Osteoblast (primary cell): ENCODE measurements at regions not wholly inside any gene's neighbourhood (a gene's known extent, or its start where the extent isn't known, plus 50 kb on each side); places are given as distances from the start of the nearest gene placed in this dataset.

Experiments
- DNase-seq: peaks from one replicate; pipeline ENCODE4 v3.0.0; 2011; ENCODE audit warnings: low spot score, mixed read lengths; ENCODE audit not compliant: insufficient read length; ENCODE audit errors: missing footprints
- H2AFZ ChIP-seq: 2 replicates; pipeline ENCODE4 v1.6.0; 2011; ENCODE audit warnings: mild to moderate bottlenecking, low read length
- H3K27ac ChIP-seq: 2 replicates; pipeline ENCODE4 v1.5.1; 2011; ENCODE audit warnings: mild to moderate bottlenecking, low read depth, low read length, moderate library complexity
- H3K27me3 ChIP-seq: 2 replicates; pipeline ENCODE4 v1.6.0; 2012; ENCODE audit warnings: mild to moderate bottlenecking, control low read depth, inconsistent platforms, low read length, moderate library complexity; ENCODE audit not compliant: insufficient read depth
- H3K36me3 ChIP-seq: 2 replicates; pipeline ENCODE4 v1.5.1; 2011; ENCODE audit warnings: mild to moderate bottlenecking, low read length, control low read depth, moderate library complexity; ENCODE audit not compliant: insufficient read depth
- H3K4me1 ChIP-seq: 2 replicates; pipeline ENCODE4 v1.5.1; 2011; ENCODE audit warnings: mild to moderate bottlenecking, low read length, control low read depth, moderate library complexity; ENCODE audit not compliant: insufficient read depth
- H3K4me2 ChIP-seq: 2 replicates; pipeline ENCODE4 v1.6.0; 2011; ENCODE audit warnings: mild to moderate bottlenecking, low read length; ENCODE audit not compliant: insufficient read depth
- H3K4me3 ChIP-seq: fragments of 200-600 bp; sonication (generic); 3 replicates; pipeline ENCODE4 v1.5.1; 2012; ENCODE audit warnings: mild to moderate bottlenecking, low read length, inconsistent platforms; ENCODE audit not compliant: insufficient read depth
- H3K79me2 ChIP-seq: 2 replicates; pipeline ENCODE4 v1.6.0; 2012; ENCODE audit warnings: mild to moderate bottlenecking, low read length, control low read depth, inconsistent platforms; ENCODE audit not compliant: insufficient read depth
- H3K9me3 ChIP-seq: 2 replicates; pipeline ENCODE4 v1.5.1; 2011; ENCODE audit warnings: low read depth, low read length, control low read depth
- H4K20me1 ChIP-seq: 2 replicates; pipeline ENCODE4 v1.6.0; 2012; ENCODE audit warnings: mild to moderate bottlenecking, low read length, control low read depth; ENCODE audit not compliant: insufficient read depth
- CTCF ChIP-seq: IDR thresholded peaks from 2 replicates; pipeline ENCODE4 v1.5.1; 2011; ENCODE audit warnings: mild to moderate bottlenecking, low read depth, low read length, moderate library complexity; ENCODE audit errors: extremely low read depth

DNA sequence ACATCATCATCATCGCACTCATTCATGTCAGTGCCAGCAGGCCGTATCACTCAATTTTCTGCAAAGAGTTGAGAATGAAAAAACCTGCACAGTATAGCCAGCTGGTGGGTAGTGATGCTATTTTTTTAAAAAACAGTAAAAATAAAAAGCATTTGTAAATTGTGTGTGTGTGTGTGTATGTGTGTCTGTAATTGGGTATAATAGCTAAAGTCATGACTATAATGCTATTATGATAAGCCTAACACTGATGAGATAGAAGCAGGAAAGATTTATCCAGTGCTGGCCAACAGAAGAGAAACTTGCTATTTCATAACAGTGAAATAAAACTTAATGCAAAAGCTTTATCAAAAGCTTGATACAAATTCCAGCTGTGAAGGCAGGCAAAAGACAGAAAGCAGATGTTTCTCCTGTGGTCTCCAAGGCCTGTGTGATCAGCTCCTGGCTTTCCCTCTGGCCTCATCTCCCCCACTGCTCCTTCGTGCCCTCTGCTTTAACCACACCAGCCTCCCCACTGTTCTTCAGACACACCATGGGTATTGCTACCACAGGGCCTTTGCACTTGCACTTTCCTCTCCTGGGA is 206.2 kb upstream of the IRX5 start:
- DNase-seq, result no peak
- Histone ChIP-seq H3K9me3 (no peaks in the 10 kb centered on the region), H2AFZ (no peak overlapping the region), H3K79me2 (no peaks in the 10 kb centered on the region), H3K4me2 (no peak overlapping the region), H3K36me3 (no peaks in the 10 kb centered on the region), H4K20me1 (no peaks in the 10 kb centered on the region), H3K4me3 (no peak overlapping the region), H3K27me3 (no peaks in the 10 kb centered on the region), H3K27ac (no peak overlapping the region), H3K4me1 (no peaks in the 10 kb centered on the region)
- no peak for TF ChIP-seq CTCF

GRCh38 chr16:54722210-54722676 is 208.4 kb upstream of the IRX5 start:
- no peak overlapping the region for H3K4me2 ChIP-seq
- H3K27me3 ChIP-seq, result no peaks in the 10 kb centered on the region
- H3K27ac ChIP-seq, result no peak overlapping the region
- no peaks in the 10 kb centered on the region for H3K9me3 ChIP-seq
- H3K4me3 ChIP-seq, result no peak overlapping the region
- no peaks in the 10 kb centered on the region for H3K79me2 ChIP-seq
- H4K20me1 ChIP-seq, result no peaks in the 10 kb centered on the region
- H2AFZ ChIP-seq, result no peak overlapping the region
- DNase-seq, result no peak
- H3K36me3 ChIP-seq, result no peaks in the 10 kb centered on the region
- TF ChIP-seq CTCF, result no peak
- no peaks in the 10 kb centered on the region for H3K4me1 ChIP-seq

GRCh38 chr16:54720259-54720658 is 210.4 kb upstream of the IRX5 start:
- H3K4me2 ChIP-seq, result no peak overlapping the region
- no peak overlapping the region for H3K4me3 ChIP-seq
- no peaks in the 10 kb centered on the region for H3K9me3 ChIP-seq
- no peaks in the 10 kb centered on the region for H3K79me2 ChIP-seq
- no peaks in the 10 kb centered on the region for H4K20me1 ChIP-seq
- H3K27ac ChIP-seq, result no peak overlapping the region
- H3K36me3 ChIP-seq, result no peaks in the 10 kb centered on the region
- no peak for DNase-seq
- no peaks in the 10 kb centered on the region for H3K27me3 ChIP-seq
- H2AFZ ChIP-seq, result peak overlapping the region; percentile 25
- no peaks in the 10 kb centered on the region for H3K4me1 ChIP-seq
- TF ChIP-seq CTCF, result no peak

GRCh38 chr16:54719624-54720023 is 211.0 kb upstream of the IRX5 start:
- no peak for TF ChIP-seq CTCF
- Histone ChIP-seq H3K4me3 (no peak overlapping the region), H3K27me3 (no peaks in the 10 kb centered on the region), H3K27ac (no peak overlapping the region), H3K36me3 (no peaks in the 10 kb centered on the region), H2AFZ (no peak overlapping the region), H3K4me1 (no peaks in the 10 kb centered on the region), H4K20me1 (no peaks in the 10 kb centered on the region), H3K9me3 (no peaks in the 10 kb centered on the region), H3K79me2 (no peaks in the 10 kb centered on the region), H3K4me2 (no peak overlapping the region)
- no peak for DNase-seq
